Stimulated activated CD8-positive, alpha-beta memory T cell treated with anti-CD3 and anti-CD28 coated beads, Interleukin-12 subunit alpha, Interleukin-12 subunit beta, amount 100 ng/mL, for 1 hour (primary cell): ENCODE measurements at regions not wholly inside any gene's neighbourhood (a gene's known extent, or its start where the extent isn't known, plus 50 kb on each side); places are given as distances from the start of the nearest gene placed in this dataset.

Experiments used
- DNase-seq: peaks from one replicate; pipeline ENCODE4 v3.0.0-alpha.2; 2020; ENCODE audit warnings: low read depth

DNA sequence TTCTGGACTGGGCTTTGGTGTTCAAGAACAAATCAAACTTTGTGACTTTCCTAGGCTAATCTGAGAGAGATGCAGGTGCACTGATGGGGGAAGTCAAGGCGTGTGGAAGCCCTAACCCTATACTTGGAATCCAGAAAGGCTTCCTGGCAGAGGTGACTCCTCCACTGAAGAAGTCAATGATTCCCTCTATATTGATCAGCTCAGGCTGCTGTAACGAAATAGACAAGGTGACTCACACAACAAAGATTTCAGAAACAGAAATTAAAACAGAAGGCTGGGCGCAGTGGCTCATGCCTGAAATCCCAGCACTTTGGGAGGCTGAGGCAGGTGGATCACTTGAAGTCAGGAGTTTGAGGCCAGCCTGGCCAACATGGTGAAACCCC, 69.6 kb upstream of the GGTA1 start:
- no peak for DNase-seq

DNA sequence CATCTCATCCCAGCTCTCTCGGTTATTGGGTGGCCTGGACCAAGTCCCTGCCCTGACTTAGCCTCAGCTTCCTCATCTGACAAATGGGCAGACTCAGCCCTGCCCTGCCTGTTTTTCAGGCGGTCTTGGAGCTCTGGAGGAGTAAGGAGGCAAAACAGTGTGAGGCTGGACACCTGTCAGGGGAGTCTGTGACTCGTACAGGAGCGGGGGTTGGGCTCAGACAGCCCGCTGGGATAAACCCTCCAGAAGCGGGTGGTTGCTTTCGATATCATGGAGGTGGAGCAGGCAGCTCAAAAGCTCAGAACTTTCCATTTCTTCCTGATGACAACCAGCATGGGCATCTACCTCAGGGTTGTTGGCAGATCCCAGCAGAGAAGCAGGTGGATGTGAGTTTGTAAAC, 72.9 kb upstream of the GGTA1 start:
- DNase-seq: no peak

DNA sequence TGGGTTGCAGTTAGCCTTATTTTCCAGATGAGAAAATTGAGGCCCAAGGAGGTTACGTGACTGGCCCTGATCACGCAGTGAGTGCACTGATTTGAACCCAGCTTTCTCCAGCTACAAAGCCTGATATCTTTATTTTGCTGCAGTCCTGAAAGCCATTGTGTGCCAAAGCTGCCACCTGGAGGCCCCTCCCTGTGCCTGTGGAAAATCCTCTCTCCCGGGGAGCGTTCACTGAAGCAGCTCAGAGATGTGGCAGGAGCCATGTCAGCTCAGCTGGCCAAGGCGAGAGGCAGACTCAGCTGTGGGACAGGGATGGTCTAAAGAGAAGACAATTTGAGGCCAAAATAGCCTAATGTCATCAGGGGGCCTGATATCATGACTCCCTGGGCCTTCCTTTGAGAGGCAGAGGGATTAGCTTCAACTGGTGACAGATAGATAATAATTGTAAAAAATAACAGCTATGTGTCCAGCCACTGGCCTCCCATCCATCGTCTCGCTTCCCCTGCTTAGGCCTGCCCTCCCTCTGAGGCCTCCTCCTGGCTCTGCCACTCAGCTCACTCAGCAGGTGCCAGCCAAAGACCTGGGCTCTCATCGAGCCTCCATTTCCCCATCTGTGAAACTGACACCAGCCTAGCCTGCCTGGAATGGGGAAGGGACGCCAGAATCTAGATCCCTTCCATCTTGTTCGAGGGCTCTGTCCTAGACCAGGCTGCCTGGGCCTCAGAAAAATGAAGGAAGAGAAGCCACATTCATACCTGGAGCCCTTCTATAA, 74.3 kb upstream of the GGTA1 start:
- DNase-seq: no peak

DNA sequence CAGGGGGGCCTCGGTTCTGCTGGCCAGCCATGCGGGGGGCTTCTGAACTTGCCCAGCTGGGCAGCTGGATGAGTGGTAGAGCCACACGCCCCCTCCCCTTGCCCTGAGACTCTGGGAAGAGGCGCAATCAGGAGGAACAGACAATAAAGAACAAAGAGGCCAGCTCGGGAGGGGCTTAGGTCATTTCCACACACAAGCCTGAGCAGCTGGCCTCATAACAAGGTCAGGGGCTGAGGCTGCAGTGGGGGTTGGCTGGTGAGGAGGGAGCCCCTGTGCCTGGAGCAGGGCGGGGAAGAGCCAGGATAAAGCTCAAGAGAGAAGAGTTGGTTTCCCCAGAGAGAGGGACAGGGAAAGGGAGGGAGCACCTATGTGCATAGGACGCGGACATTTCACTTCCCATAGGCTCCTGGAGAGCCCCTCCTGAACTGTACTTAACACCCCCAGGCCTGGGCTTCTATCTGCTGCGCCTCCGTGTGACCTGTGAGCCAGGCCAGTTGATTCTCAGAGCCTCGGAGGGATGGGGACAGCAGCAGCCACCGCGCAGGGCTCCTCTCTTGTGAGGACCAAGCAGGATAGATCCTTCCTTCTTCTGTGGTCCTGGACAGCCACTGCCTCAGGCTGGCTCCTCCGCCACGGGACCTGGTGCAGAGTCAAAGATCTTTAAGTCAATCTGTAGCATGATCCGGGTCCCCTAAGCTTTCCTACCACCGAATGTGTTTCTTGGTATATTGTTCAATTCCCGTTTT, 75.3 kb upstream of the GGTA1 start:
- no peak for DNase-seq

DNA sequence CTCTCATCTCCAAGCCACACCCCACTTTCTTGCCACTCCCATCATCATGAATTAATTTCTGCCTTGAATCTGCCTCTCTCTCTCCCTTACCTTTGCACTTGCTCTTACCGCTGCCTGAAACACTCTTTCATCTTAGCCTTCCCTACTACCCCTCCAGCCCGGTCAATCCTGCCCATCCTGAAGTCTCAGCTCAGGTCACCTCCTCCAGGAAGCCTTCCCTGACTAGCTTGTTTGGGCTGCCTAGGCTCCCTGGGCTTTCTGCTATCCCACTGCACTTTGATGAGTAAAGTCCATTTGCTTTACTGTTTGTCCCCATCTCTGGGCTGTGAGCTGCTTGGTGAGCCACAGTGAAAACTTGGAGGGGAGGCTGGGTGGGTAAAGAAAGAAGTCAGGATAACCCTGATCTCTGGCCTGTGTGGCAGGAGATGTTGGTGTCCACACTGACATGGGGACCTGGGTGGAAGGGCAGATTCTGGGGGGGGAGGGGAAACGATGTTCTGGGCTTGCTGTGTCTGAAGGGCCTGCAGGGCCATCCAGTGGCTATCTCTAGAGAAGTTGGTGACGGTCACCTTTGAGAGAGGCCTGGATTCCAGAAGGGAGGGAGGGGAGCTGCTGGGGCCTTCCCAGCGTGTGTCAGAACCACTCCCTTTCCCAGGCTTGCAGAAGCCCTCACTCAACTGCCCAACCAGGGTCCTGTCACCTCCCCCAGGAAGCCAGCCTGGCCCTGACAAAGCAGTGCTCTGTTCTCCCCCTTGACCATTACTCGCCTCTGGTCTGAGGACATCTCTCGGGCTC, 75.0 kb upstream of the DAB2IP start:
- no peak for DNase-seq

DNA sequence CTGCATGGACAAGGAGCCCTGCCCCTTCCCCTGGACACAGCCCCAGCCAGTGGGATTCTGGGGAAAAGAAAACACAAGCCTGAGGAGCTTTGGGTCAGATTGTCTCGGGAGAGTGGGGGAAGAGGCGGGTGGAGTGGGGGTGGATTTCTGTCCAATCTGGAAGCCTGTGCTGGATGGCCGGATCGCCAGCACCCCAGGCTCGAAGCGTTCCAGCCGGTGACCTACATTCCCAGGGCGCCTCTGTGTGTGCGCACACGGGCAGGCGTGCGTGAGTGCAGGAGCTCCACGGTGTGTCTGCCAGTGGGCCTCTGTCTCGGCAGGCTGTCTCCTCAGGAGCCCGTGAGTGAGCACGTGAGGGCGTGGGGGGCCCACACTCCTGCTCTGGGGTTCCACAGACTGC, 74.3 kb upstream of the DAB2IP start:
- DNase-seq: no peak

DNA sequence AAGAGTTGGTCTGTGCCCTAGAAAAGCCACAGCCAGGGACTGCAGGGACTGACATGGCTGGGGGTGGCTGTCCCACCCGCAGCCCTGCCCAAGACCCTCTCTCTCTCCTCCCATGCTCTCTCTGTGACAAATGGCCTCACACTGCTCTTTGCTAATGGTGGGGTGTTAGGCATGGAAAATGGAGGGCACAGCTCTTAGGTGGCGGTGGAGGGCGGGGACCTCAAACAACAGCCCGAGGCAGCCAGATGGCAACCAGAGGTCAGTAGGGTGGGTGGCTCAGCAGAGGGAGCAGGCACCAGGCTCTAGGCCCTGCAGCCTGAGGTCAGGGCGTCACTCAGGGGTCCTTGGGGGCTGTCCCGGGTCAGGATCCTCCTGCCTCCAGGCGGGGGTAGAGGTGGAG, 73.9 kb upstream of the DAB2IP start:
- no peak for DNase-seq

DNA sequence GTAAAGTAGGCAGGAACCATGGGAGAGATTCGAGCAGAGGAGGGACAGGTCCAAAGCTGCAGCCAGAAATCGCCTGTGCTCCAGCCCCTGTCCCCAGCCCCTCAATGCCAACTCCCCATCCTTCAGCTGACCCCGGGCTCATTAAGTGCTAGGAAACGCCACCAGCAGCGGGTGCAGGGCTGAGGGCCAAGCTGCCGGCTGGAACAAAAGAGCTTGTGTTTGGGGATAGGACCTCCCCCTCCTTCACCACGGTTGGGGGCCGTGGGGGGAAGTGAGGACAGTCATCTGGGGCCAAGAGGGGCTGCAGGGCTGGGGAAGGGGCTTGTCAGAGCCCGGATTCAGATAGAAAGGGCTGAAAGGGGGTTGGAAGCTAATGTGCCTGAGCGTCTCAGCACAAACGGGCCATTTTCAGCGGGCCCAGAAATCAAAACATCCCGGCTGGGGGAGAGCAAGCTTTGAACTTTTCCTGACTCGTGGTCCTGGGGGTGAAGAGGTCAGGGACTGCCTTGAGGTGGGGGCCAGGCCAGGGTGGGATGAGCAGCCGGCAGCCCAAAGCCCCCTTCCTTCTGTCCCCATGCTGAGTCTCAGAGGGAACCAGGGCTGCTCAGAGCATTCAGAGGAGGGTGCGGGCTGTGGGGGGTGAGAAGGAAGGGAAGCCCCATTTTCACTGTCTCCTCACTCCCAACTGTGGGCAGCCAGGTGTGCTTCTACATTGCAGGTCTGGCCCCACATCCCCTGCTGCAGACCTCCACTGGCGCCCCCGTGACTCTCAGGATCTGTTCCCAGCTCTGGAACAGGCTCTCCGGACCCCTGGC, 69.4 kb upstream of the DAB2IP start:
- no peak for DNase-seq

DNA sequence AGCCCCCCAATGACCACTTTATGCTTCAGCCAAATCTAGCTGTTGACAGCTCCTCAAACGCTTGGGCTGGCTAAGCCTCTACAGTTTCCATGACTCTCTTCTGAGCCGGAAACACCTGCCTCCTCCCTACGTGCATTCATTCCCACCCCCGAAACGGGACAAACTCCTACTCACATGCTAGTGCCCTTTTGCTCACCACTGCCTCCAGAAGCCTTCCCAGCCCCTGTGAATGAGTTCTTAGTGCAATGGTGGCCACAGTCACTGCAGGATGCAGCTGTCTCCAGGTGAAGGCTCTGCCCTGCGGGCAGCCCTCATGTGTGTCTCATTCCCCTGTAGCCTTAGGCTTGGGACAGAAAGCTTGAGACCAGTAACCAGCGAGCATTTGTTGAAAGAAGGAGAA, 68.8 kb upstream of the DAB2IP start:
- DNase-seq: no peak

DNA sequence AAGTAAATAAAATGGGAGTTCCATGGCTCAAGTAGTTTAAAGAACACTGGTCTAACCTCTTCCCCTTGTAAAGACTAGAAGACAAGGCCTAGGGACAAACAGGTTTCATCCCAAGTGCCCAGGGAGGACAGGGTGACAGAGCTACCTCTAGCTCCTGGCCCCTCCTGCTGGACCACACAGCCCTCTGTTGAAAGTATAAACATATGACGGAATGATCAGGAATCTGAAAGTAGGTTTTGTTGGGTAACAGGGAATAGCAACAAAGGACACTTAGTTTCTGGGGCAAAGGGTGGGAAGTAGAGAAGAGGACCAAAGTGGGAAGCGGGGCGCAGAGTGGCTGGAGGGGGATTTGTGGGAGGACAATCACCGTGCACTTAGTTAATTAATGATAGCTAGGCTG, 67.0 kb upstream of the DAB2IP start:
- no peak for DNase-seq

DNA sequence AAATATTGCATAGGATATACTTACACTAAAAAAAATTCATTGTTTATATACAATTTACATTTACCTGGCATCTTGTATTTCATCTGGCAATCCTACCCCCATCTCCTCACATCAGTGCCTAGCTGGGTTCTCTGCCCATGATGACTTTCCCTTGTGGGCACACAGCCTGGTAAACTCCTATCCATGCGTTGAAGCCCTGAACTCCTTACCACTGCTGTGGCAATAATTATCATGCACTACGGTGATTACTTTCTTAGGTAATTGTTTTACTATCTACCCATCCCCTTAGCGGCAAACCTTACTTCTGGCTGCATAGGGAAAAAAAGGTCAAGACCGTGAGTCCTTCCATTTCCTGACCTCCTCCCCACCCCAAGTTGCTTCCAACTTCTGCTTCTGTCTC, 63.6 kb upstream of the DAB2IP start:
- DNase-seq: no peak

DNA sequence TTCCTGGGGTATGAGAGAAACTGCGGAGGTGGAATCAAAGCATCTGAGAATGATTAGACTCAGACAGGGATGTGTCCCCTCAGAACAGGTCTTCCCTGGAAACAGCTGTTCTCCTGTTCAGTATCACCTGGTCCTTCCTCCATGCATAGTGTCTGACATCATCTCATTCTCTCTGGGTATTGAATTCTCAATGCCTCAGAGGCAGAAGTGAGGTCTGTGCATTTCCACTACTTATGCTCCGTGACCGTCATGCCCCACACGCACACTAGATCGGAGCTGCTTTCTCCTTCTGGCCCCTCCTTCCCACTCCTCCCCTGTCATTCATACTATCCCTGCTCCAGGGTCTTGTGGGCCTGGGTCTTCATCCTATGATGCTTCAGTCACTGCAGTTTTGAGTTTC, 61.4 kb upstream of the DAB2IP start:
- DNase-seq: no peak

DNA sequence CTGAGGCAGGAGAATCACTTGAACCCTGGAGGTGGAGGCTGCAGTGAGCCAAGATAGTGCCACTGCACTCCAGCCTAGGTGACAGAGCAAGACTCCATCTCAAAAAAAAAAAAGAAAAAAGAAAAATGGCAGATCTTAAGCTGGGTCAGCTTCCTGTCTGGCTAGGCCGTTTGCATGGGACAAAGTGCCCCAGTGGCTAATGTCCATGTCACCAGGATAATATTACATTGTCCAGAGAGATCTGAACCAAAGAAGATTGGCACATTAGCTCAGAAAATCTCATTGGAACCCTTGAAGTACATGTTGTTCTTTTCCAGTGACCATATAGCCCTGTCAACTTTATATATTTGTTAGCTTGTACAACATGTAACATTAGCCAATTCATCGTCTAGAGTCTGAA, 59.2 kb upstream of the DAB2IP start:
- DNase-seq: no peak

DNA sequence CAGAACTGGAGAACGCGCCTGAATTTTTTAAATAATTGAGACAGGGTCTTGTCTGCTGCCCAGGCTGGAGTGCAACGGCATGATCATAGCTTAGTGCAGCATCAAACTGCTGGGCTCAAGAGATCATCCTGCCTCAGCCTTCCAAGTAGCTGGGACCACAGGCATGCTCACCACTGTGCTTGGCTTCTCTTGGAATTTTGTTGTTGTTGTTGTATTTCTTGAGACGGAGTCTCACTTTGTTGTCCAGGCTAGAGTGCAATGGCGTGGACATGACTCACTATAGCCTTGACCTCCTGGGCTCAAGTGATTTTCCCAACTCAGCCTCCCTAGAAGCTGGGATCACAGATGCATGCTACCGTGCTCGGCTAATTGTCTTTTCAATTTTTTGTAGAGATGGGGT, 58.4 kb upstream of the DAB2IP start:
- DNase-seq: no peak

DNA sequence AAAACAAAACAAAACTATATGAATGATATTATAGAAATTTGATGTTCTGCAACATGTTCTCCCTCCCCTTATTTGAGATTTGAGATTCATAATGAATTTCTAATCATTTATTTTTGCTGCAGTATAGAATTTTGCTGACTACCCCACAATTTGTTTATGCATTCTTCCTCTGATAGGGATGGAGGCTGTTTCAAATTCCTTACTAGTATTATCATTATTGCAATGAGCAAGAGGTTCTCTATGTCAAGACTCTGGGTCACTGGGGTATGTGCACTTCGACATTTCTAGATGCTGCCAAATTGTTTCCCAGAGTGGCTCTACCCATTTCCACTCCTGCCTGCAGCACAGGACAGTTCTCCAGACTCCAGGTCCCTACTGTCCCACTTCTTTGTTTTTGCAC, 54.9 kb upstream of the DAB2IP start:
- DNase-seq: no peak

DNA sequence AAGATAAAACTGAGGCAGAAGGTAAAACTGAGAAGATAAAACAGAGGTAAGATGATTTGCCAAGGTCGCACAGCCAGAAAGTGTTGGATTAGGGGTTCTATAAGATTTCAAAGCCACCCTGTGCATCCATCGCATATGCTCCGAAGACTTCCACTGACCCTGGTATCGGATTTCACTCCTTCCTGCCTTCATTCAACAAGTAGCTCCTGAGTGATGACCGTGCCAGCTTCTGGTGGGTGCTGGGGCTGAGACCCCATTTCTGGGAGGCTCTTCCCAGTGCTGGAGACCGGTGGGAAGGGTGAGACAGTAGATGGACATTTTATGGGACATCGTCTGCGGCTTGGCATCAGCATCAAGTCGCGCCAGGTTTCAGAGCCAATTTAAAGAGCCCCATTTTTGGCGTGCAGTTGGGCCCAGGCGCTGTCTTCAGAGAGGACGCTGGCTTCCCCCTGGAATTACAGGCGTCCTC, 53.7 kb upstream of the DAB2IP start:
- no peak for DNase-seq

DNA sequence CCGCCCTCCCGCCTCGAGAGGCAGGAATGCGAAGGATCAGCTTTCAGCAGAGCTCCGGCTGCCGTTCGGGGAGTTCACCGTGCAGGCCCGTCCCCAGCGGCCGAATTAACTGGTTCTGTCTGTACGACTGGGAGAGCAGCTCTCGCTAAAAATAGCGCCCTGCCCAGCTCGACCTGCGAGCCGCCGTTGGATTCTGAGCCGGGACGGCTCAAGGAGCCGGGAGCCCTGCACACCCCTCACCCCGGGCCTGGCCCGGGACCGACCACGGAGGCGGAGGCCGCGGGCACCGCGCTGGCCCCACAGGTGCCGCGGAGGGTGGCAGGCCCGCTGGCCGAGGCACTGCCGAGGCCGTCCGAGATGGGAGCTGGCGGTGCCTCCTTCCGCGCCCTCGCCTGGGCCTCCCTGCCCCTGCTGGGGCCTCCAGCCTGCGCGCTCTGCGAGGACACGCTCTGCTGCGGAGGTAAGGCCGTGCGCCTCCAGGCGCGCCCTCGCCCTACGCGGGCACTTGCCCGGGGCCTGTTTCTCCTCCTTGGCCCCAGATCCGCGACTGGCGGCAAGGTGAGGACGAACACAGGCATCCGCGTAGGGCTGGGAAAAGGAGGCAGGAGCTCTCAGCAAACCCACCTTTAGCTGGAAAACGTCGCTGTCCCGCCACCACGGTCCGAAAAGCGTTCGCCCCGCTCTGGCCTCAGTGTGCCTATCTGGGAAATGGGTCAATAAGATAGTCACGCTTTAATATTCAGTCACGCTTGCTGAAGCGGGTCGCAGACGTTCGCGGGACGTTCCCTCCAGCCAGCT, 53.1 kb upstream of the DAB2IP start:
- DNase-seq: no peak

DNA sequence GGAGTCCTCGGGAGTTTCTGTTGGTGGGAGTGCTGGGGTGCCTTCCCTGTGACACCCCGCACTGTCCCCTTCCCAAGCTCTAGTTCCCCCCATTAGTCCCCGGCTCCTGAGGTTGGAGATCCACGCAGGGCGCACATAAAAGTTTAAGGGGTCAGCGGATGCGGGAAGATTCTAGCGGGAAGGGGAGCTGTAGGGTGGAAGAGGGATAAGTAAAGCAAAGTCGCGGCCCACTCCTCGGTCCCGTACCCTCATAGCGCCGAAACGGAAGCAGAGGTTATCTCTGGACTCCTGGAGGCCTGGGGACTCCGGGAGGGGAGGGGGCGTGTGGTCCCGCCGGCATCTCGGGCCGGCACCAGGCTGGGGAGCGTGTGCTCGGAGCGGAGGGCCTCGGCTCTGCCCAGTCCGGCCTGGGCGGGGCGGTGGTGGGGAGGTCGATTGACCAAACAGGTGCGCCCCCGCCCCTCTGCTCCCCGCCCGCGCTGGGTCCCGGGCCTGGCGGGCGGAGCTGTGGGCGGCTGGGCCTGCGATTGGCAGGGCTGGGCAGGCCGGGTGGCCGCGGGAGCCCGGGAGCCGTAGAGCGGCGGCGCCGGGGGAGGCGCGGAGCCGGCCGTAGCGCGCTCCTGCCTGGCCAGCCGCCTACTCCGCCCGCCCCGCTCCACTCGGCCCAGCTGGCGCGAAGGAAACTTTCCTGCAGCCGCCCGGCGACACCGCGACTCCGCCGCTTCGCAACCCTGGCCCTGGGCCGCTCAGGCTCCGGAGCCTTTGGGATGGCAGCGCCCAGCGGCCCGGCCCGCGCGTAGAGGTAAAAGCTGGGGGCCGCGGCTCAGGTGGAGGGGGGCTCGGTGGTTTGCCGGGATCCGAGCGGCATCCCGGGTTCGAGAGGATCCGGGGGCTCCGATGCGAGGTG, 52.2 kb upstream of the DAB2IP start:
- no peak for DNase-seq

DNA sequence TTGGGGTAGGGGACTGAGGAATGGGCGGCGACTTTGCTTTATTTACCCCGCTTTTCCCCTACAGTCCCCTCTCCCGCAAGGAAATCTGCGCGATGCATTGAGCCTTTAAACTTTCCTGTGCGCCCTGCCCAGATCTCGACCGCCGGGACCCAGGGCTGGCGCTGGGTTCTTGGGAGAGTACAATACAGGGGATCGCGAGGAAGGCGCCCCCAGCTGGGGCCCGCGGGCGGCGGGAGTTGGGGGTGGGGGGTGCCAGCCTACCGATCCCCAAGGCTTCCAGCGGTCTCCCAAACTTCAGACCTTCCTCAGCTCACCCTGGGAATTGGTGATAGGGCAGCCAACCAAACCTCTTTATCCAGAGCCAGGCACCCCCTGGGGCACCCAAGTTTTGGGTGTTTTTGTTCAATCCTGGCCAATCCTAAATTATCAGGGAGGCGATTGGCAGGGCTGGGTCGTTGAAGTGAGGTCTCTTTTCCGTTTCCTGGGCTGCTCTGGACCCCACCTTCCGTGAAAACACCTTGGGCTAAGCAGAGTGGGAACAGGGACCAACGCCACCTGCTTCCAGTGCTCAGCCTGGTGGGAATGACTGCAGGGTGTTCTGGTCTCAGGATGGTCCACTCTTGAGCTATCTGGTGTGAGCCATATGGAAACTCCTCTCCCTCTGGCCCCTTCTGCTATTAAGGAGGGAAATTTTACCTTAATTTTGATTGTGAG, 51.4 kb upstream of the DAB2IP start:
- DNase-seq: no peak

DNA sequence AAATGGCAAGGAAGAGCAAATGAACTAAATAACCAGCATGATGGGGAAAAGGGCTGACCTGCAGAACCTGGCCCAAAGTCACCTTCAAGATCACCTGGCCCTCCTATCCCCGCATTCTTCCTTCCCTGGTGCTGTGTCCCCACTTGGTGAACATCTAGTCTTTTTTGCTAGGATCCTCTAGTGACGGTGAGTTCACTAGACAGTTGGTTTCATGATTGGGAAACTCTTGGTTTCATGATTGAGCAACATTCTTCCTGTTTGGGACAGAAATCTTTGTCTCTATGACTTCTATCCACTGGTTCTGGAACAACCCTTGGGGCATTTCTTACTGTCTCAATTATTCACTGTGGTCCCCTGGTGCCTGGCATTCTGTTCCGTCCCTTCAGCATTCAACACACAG, 50.2 kb upstream of the DAB2IP start:
- DNase-seq: no peak
